Hepatocyte (in vitro differentiated cells): ENCODE measurements at regions not wholly inside any gene's neighbourhood (a gene's known extent, or its start where the extent isn't known, plus 50 kb on each side); places are given as distances from the start of the nearest gene placed in this dataset.

Source experiments
- DNase-seq: peaks from one replicate; pipeline ENCODE4 v3.0.0-alpha.2; 2016; ENCODE audit warnings: low spot score
- H2AFZ ChIP-seq: fragments of 200-600 bp; sonication (generic); 2 replicates; pipeline ENCODE4 v1.6.0; 2016; ENCODE audit warnings: antibody characterized with exemption, mild to moderate bottlenecking
- H3K27ac ChIP-seq: fragments of 200-600 bp; sonication (generic); 2 replicates; pipeline ENCODE4 v1.5.1; 2016; ENCODE audit warnings: mild to moderate bottlenecking
- H3K27me3 ChIP-seq: fragments of 200-600 bp; sonication (generic); 2 replicates; pipeline ENCODE4 v1.6.1; 2016
- H3K36me3 ChIP-seq: fragments of 200-600 bp; sonication (generic); replicated peaks from 2 replicates; pipeline ENCODE4 v1.5.1; 2016; ENCODE audit warnings: low read depth; ENCODE audit not compliant: insufficient read depth
- H3K4me1 ChIP-seq: fragments of 200-600 bp; sonication (generic); 2 replicates; pipeline ENCODE4 v1.5.1; 2016; ENCODE audit warnings: mild to moderate bottlenecking, moderate library complexity; ENCODE audit not compliant: insufficient read depth
- H3K4me2 ChIP-seq: fragments of 200-600 bp; sonication (generic); 2 replicates; pipeline ENCODE4 v1.6.0; 2016
- H3K4me3 ChIP-seq: fragments of 200-600 bp; sonication (generic); 2 replicates; pipeline ENCODE4 v1.5.1; 2016; ENCODE audit warnings: mild to moderate bottlenecking
- H3K79me2 ChIP-seq: fragments of 200-600 bp; sonication (generic); 2 replicates; pipeline ENCODE4 v1.6.0; 2017; ENCODE audit warnings: mild to moderate bottlenecking
- H3K9me2 ChIP-seq: fragments of 200-600 bp; sonication (generic); replicated peaks from 2 replicates; pipeline ENCODE4 v1.6.0; 2017; ENCODE audit warnings: mild to moderate bottlenecking; ENCODE audit not compliant: insufficient read depth
- H3K9me3 ChIP-seq: fragments of 200-600 bp; sonication (generic); 2 replicates; pipeline ENCODE4 v1.5.1; 2016; ENCODE audit warnings: low read depth, mild to moderate bottlenecking
- H4K20me1 ChIP-seq: fragments of 200-600 bp; sonication (generic); 2 replicates; pipeline ENCODE4 v1.6.0; 2016; ENCODE audit warnings: mild to moderate bottlenecking; ENCODE audit not compliant: insufficient read depth, poor library complexity, severe bottlenecking
- EZH2 ChIP-seq: fragments of 200-600 bp; sonication (generic); IDR thresholded peaks from 2 replicates; pipeline ENCODE4 v1.6.1; 2016; ENCODE audit warnings: antibody characterized with exemption, mild to moderate bottlenecking, borderline replicate concordance
- EZH2phosphoT487 ChIP-seq: fragments of 200-600 bp; sonication (generic); IDR thresholded peaks from one replicate; pipeline ENCODE4 v1.6.1; 2018; ENCODE audit warnings: antibody characterized with exemption, mild to moderate bottlenecking, low read depth, moderate library complexity; ENCODE audit not compliant: unreplicated experiment, severe bottlenecking
- whole genome bisulfite sequencing: methylation state at CpG from one replicate; pipeline ENCODE4 v1.1.6; 2016; ENCODE audit warnings: low lambda C conversion rate; ENCODE audit errors: missing lambda C conversion rate; 5-methylcytosine and 5-hydroxymethylcytosine counted together
- TF ChIP-seq, protein P1 (sequence below): fragments of 200-600 bp; sonication (generic); IDR thresholded peaks from 2 replicates; pipeline ENCODE4 v1.5.1; 2016; ENCODE audit warnings: antibody characterized with exemption, mild to moderate bottlenecking; ENCODE audit not compliant: poor library complexity

DNA sequence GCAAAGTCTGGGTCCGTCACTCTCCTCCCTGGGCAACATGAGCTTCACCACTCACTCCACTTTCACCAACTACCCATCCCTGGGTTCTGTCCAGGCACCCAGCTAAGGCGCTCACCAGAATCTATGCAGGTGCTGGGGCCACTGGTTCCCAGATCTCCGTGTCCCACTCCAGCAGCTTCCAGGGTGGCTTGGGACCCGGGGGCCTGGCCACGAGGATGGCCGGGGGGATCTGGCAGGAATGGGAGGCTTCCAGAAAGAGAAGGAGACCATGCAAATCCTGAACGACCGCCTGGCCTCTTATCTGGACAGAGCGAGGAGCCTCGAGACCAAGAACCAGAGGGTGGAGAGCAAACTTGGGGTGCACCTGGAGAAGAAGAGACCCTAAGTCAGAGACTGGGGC lies 1611.0 kb upstream of the ACO1 start:
- Histone ChIP-seq H3K4me1 (no peaks in the 10 kb centered on the region), H3K27me3 (no peaks in the 10 kb centered on the region), H3K79me2 (no peaks in the 10 kb centered on the region), H3K9me3 (no peaks in the 10 kb centered on the region), H3K4me2 (no peak overlapping the region), H3K9me2 (no peaks in the 10 kb centered on the region), H3K36me3 (no peaks in the 10 kb centered on the region), H3K4me3 (no peak overlapping the region), H2AFZ (no peak overlapping the region), H4K20me1 (no peaks in the 10 kb centered on the region), H3K27ac (no peak overlapping the region)
- TF ChIP-seq, protein P1, sequence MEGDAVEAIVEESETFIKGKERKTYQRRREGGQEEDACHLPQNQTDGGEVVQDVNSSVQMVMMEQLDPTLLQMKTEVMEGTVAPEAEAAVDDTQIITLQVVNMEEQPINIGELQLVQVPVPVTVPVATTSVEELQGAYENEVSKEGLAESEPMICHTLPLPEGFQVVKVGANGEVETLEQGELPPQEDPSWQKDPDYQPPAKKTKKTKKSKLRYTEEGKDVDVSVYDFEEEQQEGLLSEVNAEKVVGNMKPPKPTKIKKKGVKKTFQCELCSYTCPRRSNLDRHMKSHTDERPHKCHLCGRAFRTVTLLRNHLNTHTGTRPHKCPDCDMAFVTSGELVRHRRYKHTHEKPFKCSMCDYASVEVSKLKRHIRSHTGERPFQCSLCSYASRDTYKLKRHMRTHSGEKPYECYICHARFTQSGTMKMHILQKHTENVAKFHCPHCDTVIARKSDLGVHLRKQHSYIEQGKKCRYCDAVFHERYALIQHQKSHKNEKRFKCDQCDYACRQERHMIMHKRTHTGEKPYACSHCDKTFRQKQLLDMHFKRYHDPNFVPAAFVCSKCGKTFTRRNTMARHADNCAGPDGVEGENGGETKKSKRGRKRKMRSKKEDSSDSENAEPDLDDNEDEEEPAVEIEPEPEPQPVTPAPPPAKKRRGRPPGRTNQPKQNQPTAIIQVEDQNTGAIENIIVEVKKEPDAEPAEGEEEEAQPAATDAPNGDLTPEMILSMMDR: no peak
- TF ChIP-seq EZH2phosphoT487 (no peak), EZH2 (no peak)
- DNase-seq: no peak
- WGBS: 95% methylated on average over 10 of the region's 10 CpGs

DNA sequence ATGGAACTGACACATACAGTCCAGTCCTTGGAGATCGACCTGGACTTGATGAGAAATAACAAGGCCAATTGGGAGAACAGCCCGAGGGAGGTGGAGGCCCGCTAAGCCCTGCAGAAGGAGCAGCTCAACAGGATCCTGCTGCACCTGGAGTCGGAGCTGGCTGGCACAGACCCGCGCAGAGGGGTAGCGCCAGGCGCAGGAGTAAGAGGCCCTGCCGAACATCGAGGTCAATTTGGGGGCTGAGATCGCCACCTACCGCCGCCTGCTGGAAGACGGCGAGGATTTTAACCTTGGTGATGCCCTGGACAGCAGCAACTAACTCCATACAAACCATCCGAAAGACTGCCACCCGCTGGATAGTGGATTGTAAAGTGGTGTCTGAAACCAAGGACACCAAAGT lies 1610.1 kb upstream of the ACO1 start:
- DNase-seq: no peak
- Histone ChIP-seq H3K9me3 (no peaks in the 10 kb centered on the region), H3K79me2 (no peaks in the 10 kb centered on the region), H3K4me3 (no peak overlapping the region), H3K4me1 (no peaks in the 10 kb centered on the region), H2AFZ (no peak overlapping the region), H3K4me2 (no peak overlapping the region), H3K27ac (no peak overlapping the region), H4K20me1 (no peaks in the 10 kb centered on the region), H3K9me2 (no peaks in the 10 kb centered on the region), H3K27me3 (no peaks in the 10 kb centered on the region), H3K36me3 (no peaks in the 10 kb centered on the region)
- TF ChIP-seq, protein P1: peak; percentile 3
- no peak for TF ChIP-seq EZH2phosphoT487
- 73% methylated on average over 17 of the region's 17 CpGs for WGBS

DNA sequence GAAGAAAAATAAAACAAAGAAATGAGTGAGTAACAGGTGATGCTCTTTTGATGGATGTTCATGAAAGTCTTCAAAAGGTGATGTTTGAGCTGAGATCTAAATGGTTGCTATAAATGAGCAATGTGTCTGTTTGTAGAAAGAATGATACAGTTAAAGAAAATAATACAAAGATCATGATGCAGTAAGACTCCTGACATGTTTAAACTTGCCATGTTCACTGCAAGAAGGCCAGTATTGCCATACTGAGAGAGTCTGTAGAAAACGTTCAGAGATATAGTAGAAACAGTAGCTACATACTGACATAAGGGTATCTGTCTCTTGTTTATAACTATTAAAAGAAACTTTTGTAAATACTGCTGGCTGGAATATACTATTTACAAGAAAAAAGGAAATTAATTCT lies 1609.2 kb upstream of the ACO1 start:
- no peak overlapping the region for H3K4me2 ChIP-seq
- no peak overlapping the region for H2AFZ ChIP-seq
- H3K27me3 ChIP-seq: no peaks in the 10 kb centered on the region
- WGBS: 29% methylated on average over 1 of the region's 1 CpG
- H3K79me2 ChIP-seq: no peaks in the 10 kb centered on the region
- H3K4me3 ChIP-seq: no peak overlapping the region
- DNase-seq: no peak
- no peaks in the 10 kb centered on the region for H3K9me3 ChIP-seq
- no peaks in the 10 kb centered on the region for H3K9me2 ChIP-seq
- no peaks in the 10 kb centered on the region for H3K4me1 ChIP-seq
- no peaks in the 10 kb centered on the region for H4K20me1 ChIP-seq
- H3K36me3 ChIP-seq: no peaks in the 10 kb centered on the region
- no peak for TF ChIP-seq EZH2
- TF ChIP-seq, protein P1: no peak
- no peak for TF ChIP-seq EZH2phosphoT487
- H3K27ac ChIP-seq: no peak overlapping the region

DNA sequence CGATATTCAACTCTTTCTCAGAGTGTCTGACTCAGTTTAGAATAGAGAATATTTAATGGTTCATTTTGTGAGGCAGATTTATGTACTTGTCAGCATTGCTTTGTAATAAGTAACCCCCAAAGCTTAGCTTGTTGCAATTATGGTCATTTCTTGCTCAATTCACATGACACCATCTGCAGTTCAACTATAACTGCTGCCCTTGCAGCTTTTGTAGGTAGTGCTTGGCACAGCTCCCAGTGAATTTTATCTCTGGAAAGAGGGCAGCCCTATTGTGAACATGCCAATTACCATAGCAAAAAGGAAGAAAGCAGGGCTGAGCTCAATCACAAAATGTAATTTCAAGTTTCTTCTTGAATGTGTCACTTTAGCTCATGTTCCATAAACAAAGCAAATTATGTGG lies 1587.7 kb upstream of the ACO1 start:
- no peak overlapping the region for H3K4me3 ChIP-seq
- no peaks in the 10 kb centered on the region for H3K79me2 ChIP-seq
- no peaks in the 10 kb centered on the region for H3K36me3 ChIP-seq
- TF ChIP-seq, protein P1: no peak
- TF ChIP-seq EZH2: no peak
- no peak for TF ChIP-seq EZH2phosphoT487
- no peak overlapping the region for H3K4me2 ChIP-seq
- H4K20me1 ChIP-seq: no peaks in the 10 kb centered on the region
- H3K9me2 ChIP-seq: no peaks in the 10 kb centered on the region
- DNase-seq: no peak
- no peak overlapping the region for H2AFZ ChIP-seq
- no peaks in the 10 kb centered on the region for H3K4me1 ChIP-seq
- 97% methylated on average over 1 of the region's 1 CpG for WGBS
- H3K27ac ChIP-seq: no peak overlapping the region
- H3K27me3 ChIP-seq: no peaks in the 10 kb centered on the region
- no peaks in the 10 kb centered on the region for H3K9me3 ChIP-seq
